ENCODE measurements at regions not wholly inside any gene's neighbourhood (a gene's known extent, or its start where the extent isn't known, plus 50 kb on each side); places are given as distances from the start of the nearest gene placed in this dataset.

DNA sequence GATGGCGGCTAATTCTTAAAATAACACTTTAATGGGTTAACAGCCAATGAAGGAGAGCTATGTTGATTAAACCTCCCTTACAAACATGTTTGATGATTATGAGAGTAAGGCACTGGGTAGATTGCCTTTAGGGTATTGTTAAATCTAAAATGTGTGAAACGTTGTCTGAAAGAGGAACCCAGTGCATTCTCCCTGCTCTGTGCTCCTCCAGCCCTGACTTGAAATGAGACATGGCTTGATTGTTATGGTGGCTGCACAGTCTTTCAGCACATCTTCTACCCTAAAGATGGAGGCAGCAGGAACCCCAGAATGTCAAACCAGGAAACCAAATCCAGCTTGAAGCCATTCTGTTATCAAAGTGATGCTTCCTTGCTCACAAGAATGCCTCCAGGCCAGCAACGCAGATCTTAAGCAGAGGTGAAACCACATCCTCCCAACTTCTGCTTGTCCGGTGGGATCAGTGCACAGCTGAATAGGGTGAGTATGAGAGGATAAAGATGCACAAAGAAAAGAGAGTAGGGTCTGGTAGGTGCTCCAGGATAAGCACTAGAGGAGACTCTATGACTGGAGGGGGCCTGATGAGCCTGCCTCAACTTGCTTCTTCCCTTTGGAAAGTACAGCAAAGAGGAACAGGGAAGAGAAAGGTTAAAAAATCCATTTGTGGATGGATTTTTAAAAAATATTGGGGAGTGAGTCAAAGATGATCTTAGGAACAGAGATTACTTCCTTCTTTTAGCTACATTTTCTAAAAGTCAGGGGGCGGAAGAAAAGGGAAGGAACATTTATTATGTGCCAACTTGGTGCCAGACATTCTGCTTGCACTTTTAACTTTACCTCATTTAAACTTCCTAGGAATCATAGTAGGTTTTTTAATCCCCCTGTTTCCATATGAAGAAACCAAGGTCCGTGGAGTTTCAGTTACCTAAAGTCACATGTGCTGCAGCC lies 523.0 kb downstream of the TXNL1 start:
- TF ChIP-seq, protein P1, sequence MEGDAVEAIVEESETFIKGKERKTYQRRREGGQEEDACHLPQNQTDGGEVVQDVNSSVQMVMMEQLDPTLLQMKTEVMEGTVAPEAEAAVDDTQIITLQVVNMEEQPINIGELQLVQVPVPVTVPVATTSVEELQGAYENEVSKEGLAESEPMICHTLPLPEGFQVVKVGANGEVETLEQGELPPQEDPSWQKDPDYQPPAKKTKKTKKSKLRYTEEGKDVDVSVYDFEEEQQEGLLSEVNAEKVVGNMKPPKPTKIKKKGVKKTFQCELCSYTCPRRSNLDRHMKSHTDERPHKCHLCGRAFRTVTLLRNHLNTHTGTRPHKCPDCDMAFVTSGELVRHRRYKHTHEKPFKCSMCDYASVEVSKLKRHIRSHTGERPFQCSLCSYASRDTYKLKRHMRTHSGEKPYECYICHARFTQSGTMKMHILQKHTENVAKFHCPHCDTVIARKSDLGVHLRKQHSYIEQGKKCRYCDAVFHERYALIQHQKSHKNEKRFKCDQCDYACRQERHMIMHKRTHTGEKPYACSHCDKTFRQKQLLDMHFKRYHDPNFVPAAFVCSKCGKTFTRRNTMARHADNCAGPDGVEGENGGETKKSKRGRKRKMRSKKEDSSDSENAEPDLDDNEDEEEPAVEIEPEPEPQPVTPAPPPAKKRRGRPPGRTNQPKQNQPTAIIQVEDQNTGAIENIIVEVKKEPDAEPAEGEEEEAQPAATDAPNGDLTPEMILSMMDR (IDR thresholded peaks at IDR 0.05), result no peak
- intact Hi-C loops (cut with DNase I, micrococcal nuclease), result no loop called here
- no peak overlapping the region for H3K4me3 ChIP-seq
- no peak for ATAC-seq
- no peaks in the 10 kb centered on the region for H3K4me1 ChIP-seq (ENCODE audit: low read depth)
- no peak for DNase-seq
- no peaks in the 10 kb centered on the region for H3K36me3 ChIP-seq (ENCODE audit: low read depth)
- no peaks in the 10 kb centered on the region for H3K9me3 ChIP-seq

DNA sequence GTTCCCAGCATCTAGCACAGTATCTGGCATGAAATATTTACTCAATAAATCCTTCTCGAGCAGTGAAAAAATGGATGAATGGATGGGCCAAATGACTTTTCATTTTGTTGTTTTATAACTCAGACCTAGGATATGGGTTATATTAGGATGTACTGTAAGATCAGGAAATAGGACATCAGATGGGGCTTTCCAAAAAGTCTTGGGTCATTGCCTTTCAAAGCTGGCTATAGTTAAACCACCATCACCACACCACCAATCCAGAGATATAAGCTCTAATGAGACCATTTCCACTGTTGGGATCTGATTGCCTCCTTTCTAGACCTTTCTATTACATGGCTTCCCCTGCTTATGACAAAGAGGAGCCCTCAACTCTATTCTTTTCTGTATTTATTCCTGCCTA lies 525.0 kb upstream of the TCF4 start:
- ATAC-seq, result no peak

DNA sequence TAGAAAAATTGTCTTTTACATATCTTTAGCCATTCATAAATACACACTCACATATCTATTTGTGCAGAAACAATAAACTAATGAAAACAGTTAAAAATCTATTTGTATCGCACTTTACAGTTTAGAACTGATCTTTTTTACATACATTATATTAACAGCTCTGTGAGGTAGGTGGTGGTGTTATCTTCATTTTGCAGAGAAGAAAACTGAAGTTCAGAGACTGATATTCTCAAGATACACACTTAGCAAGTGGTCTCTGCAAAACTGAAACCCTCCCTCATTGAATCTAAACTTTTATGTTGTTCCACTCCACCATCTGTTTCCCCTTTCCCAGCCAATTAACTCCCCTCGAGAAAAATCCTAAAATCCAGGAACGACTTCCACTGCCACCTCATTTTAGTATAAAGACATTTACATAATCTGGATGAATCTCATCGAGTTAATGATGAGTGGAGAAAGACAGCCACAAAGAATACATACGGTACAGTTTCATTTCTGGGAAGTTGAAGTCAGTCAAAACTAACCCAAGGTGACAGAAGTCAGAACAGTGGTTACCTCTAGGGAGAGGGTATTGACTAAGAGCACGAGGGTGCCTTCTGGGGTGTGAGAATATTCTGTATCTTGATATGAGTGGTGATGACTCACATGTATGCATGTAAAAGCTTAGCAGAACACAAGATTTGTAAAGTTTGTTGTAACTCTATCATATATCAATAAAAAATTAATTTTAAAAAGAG lies 524.2 kb upstream of the TCF4 start:
- TF ChIP-seq, protein P1 (IDR thresholded peaks at IDR 0.05), result no peak
- H3K4me3 ChIP-seq, result no peak overlapping the region
- H3K4me1 ChIP-seq (ENCODE audit: low read depth), result no peaks in the 10 kb centered on the region
- no peaks in the 10 kb centered on the region for H3K36me3 ChIP-seq (ENCODE audit: low read depth)
- intact Hi-C loops (cut with DNase I, micrococcal nuclease), result no loop called here
- no peaks in the 10 kb centered on the region for H3K9me3 ChIP-seq
- DNase-seq (no peak), ATAC-seq (no peak)

More for the DNA sequence above, 525.0 kb upstream of the TCF4 start:
- no peaks in the 10 kb centered on the region for H3K36me3 ChIP-seq (ENCODE audit: low read depth)
- no peak overlapping the region for H3K4me3 ChIP-seq
- no peak for DNase-seq
- no peaks in the 10 kb centered on the region for H3K9me3 ChIP-seq
- no peaks in the 10 kb centered on the region for H3K4me1 ChIP-seq (ENCODE audit: low read depth)
- TF ChIP-seq, protein P1 (IDR thresholded peaks at IDR 0.05), result no peak
- intact Hi-C loops (cut with DNase I, micrococcal nuclease), result no loop called here

DNA sequence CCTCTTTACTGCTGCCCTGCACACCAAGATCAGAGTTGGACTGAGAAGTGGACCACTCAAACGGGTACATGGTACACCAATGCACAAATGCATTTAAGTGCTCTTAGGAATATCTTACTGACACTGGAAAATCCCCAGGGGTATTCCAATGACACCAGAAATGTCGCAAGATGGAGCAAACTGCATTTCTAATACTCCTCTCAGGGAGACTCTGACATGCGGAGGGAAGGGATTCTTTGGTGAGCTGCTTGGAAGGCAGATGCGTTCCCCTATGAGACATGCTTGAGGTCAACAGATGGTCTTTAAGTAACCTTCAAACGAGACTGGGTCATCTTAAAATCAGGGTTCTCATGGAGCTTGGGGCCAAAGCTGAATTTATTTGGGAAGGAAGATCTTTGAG lies 521.8 kb upstream of the TCF4 start:
- TF ChIP-seq, protein P1 (IDR thresholded peaks at IDR 0.05), result no peak
- DNase-seq, result no peak
- Histone ChIP-seq H3K4me3 (no peak overlapping the region), H3K36me3 (ENCODE audit: low read depth) (no peaks in the 10 kb centered on the region), H3K4me1 (ENCODE audit: low read depth) (no peaks in the 10 kb centered on the region), H3K9me3 (peaks cover 8% of the 10 kb centered on the region)
- no peak for ATAC-seq
- intact Hi-C loops (cut with DNase I, micrococcal nuclease), result no loop called here

DNA sequence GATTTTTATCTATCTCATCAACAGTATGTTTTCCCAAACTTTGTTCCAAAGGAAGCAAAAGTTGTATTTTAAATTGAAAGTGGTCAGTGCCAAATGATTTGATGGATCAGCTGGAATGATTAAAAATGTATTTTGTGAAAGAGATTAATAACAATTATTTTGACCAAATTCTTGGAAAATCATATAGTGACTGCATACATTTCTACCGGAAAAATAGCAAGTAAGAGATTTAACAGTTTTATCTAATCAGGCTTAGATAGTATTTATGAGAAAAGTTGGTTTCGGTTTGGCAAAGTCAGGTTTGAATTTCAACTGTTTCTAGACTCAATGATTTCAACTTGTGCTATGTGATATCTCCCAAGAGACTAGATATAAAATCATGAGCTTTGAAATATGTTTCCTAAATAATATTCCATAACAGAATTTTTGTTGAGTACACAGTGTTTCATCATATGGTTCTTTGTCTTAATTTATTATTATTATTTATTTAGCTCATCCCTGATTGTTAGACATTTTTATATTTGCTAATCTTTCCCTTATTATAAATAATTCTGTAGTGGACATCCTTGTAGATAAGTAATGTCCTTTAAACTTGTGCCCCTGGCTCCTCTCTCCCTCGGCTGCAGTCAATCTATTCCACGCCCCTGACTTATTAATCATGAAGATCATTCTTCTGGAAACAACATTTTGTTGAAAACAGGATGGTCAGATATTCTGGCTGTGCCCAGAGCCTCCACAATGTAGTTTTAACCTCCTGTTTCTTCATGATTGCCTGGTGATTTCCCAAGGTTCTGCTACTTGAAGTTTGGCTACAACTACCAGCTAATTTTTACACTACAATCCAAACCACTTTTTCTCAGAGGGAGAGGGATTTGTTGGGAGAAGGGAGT lies 520.7 kb upstream of the TCF4 start:
- no peak overlapping the region for H3K4me3 ChIP-seq
- DNase-seq, result no peak
- no peak for ATAC-seq
- peaks cover 13% of the 10 kb centered on the region for H3K9me3 ChIP-seq
- no peaks in the 10 kb centered on the region for H3K36me3 ChIP-seq (ENCODE audit: low read depth)
- intact Hi-C loops (cut with DNase I, micrococcal nuclease), result no loop called here
- H3K4me1 ChIP-seq (ENCODE audit: low read depth), result no peaks in the 10 kb centered on the region
- TF ChIP-seq, protein P1 (IDR thresholded peaks at IDR 0.05), result no peak

All from mucosa of descending colon (tissue), 3 donors.